HG03469 (cell line): ENCODE measurements at regions not wholly inside any gene's neighbourhood (a gene's known extent, or its start where the extent isn't known, plus 50 kb on each side); places are given as distances from the start of the nearest gene placed in this dataset.
"Not testable (repeated sequence)": the region's sequence is repeated elsewhere in the genome, so short reads cannot be mapped to it uniquely, and the experiment has no call there.

ENCODE experiments used
- ATAC-seq: cut with Tn5 transposase; IDR thresholded peaks from one replicate; pipeline ENCODE4 v1.9.1; 2021; ENCODE audit warnings: mild to moderate bottlenecking, moderate library complexity, moderate number of reproducible peaks; ENCODE audit not compliant: unreplicated experiment

- ATAC-seq: no peak
Observed at GRCh38 chr1:163633366-163633765, 311.6 kb downstream of the NUF2 start.

GRCh38 chr1:163645676-163646075 is 323.9 kb downstream of the NUF2 start:
- not testable (repeated sequence) for ATAC-seq

- ATAC-seq: no peak
Observed at GRCh38 chr1:163650624-163651023, 328.9 kb downstream of the NUF2 start.

GRCh38 chr1:163652441-163652840 is 330.7 kb downstream of the NUF2 start:
- no peak for ATAC-seq

- ATAC-seq: no peak
Observed at GRCh38 chr1:163655565-163655964, 333.8 kb downstream of the NUF2 start.

GRCh38 chr1:163656095-163656759 is 334.5 kb downstream of the NUF2 start:
- ATAC-seq: no peak

- no peak for ATAC-seq
Observed at GRCh38 chr1:163657719-163658118, 336.0 kb downstream of the NUF2 start.

- ATAC-seq: no peak
Observed at GRCh38 chr1:163661391-163661790, 339.6 kb downstream of the NUF2 start.

- no peak for ATAC-seq
Observed at GRCh38 chr1:163664671-163665335, 343.0 kb downstream of the NUF2 start.

- ATAC-seq: no peak
Observed at GRCh38 chr1:163668472-163668871, 346.7 kb downstream of the NUF2 start.

GRCh38 chr1:163670989-163671757 is 349.4 kb downstream of the NUF2 start:
- no peak for ATAC-seq

- no peak for ATAC-seq
Observed at GRCh38 chr1:163672976-163673758, 351.4 kb downstream of the NUF2 start.

- no peak for ATAC-seq
Observed at GRCh38 chr1:163673759-163674151, 352.0 kb downstream of the NUF2 start.

- ATAC-seq: no peak
Observed at GRCh38 chr1:163674236-163674635, 352.5 kb downstream of the NUF2 start.

- ATAC-seq: no peak
Observed at GRCh38 chr1:163684785-163685184, 363.0 kb downstream of the NUF2 start.

GRCh38 chr1:163692266-163692665 is 370.5 kb downstream of the NUF2 start:
- ATAC-seq: no peak

- ATAC-seq: peak; percentile 54
Observed at GRCh38 chr1:163697137-163697536, 375.4 kb downstream of the NUF2 start.

- ATAC-seq: no peak
Observed at GRCh38 chr1:163701783-163702374, 380.1 kb downstream of the NUF2 start.

GRCh38 chr1:163703794-163704193 is 382.0 kb downstream of the NUF2 start:
- no peak for ATAC-seq

GRCh38 chr1:163706915-163707314 is 385.2 kb downstream of the NUF2 start:
- no peak for ATAC-seq

GRCh38 chr1:163709636-163710035 is 387.9 kb downstream of the NUF2 start:
- no peak for ATAC-seq
